Nephron progenitor cell (in vitro differentiated cells): ENCODE measurements at regions not wholly inside any gene's neighbourhood (a gene's known extent, or its start where the extent isn't known, plus 50 kb on each side); places are given as distances from the start of the nearest gene placed in this dataset.

Source experiments
- DNase-seq: peaks from one replicate; pipeline ENCODE4 v3.0.0; 2021
- H3K27ac Mint-ChIP-seq: 2 replicates; pipeline ENCODE4 v1.8.0; 2021; ENCODE audit warnings: mild to moderate bottlenecking, moderate library complexity, mixed read lengths
- H3K27me3 Mint-ChIP-seq: 2 replicates; pipeline ENCODE4 v1.8.0; 2021; ENCODE audit warnings: mild to moderate bottlenecking, low read depth, mixed read lengths; ENCODE audit not compliant: poor library complexity
- H3K36me3 Mint-ChIP-seq: 2 replicates; pipeline ENCODE4 v1.8.0; 2021; ENCODE audit warnings: low read depth, mixed read lengths
- H3K4me1 Mint-ChIP-seq: 2 replicates; pipeline ENCODE4 v1.8.0; 2021; ENCODE audit warnings: mixed read lengths
- H3K4me3 Mint-ChIP-seq: 2 replicates; pipeline ENCODE4 v1.8.0; 2021; ENCODE audit warnings: mild to moderate bottlenecking, moderate library complexity, mixed read lengths
- H3K9me3 Mint-ChIP-seq: 2 replicates; pipeline ENCODE4 v1.8.0; 2021; ENCODE audit warnings: mild to moderate bottlenecking, moderate library complexity, mixed read lengths
- TF ChIP-seq, protein P1 (sequence below): fragments of 200-600 bp; sonication (generic); IDR thresholded peaks from 2 replicates; pipeline ENCODE4 v1.5.0; 2021; ENCODE audit warnings: antibody characterized with exemption

DNA sequence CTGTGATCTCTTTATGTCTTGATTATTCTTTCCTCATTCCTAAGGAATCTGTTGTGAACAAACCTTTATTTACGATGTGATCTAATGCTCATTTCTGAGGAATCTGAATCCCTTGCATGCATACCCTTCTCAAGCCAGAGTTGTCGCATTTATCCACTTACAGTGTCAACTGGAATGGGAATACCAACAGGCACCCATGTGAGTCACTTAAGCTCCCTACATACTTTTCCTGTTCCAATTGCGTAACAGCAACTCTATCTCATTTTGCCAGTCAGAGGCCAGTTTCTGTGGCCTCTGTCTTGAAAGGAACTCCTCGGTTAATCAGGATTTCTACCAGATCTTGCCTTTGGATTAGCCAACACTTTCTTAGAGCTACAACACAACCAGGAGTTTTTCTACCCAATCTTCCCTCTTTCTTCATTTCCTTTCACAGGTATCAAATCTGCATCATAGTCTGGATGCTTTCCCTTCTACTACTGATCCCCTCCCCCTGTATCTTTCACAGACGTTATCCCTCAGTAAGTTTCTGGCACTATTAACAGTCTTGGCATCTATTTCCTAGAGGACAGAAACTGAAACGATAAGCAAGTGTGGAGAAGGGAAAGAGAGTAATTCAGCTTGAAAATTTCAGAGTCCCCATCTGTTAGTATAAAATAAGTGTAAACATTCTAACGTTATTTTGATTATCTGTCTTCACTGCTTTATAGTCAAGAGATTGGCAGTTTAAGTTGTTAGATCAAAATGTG is 66.8 kb upstream of the BCHE start:
- Mint-ChIP-seq H3K36me3 (no peaks in the 10 kb centered on the region), H3K4me3 (no peak overlapping the region), H3K27ac (no peak overlapping the region), H3K9me3 (peaks cover 10% of the 10 kb centered on the region), H3K27me3 (no peaks in the 10 kb centered on the region), H3K4me1 (no peaks in the 10 kb centered on the region)
- no peak for DNase-seq
- TF ChIP-seq, protein P1, sequence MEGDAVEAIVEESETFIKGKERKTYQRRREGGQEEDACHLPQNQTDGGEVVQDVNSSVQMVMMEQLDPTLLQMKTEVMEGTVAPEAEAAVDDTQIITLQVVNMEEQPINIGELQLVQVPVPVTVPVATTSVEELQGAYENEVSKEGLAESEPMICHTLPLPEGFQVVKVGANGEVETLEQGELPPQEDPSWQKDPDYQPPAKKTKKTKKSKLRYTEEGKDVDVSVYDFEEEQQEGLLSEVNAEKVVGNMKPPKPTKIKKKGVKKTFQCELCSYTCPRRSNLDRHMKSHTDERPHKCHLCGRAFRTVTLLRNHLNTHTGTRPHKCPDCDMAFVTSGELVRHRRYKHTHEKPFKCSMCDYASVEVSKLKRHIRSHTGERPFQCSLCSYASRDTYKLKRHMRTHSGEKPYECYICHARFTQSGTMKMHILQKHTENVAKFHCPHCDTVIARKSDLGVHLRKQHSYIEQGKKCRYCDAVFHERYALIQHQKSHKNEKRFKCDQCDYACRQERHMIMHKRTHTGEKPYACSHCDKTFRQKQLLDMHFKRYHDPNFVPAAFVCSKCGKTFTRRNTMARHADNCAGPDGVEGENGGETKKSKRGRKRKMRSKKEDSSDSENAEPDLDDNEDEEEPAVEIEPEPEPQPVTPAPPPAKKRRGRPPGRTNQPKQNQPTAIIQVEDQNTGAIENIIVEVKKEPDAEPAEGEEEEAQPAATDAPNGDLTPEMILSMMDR = no peak

DNA sequence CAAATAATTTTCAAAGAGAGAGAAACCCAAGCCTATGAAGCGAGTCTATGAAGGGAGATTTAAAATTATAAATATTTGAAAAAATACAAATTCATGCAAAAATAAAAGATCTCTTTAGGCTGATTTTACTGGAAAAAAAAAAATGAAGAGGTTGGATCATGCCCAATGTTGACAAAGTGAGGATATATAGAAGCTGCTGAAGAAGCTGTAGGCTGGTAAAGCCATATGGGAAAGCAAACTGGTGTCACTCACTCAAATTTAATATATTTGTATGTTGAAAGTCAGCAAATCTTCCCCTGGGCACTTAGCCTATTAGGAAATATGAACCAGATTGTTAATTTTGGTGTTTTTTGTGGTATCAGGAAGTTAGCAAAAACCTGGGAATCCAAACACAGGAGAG is 61.8 kb upstream of the BCHE start:
- TF ChIP-seq, protein P1 = no peak
- Mint-ChIP-seq H3K9me3 (peaks cover 10% of the 10 kb centered on the region), H3K27ac (no peak overlapping the region), H3K4me3 (no peak overlapping the region), H3K27me3 (peaks cover 3% of the 10 kb centered on the region), H3K4me1 (no peaks in the 10 kb centered on the region), H3K36me3 (no peaks in the 10 kb centered on the region)
- no peak for DNase-seq

DNA sequence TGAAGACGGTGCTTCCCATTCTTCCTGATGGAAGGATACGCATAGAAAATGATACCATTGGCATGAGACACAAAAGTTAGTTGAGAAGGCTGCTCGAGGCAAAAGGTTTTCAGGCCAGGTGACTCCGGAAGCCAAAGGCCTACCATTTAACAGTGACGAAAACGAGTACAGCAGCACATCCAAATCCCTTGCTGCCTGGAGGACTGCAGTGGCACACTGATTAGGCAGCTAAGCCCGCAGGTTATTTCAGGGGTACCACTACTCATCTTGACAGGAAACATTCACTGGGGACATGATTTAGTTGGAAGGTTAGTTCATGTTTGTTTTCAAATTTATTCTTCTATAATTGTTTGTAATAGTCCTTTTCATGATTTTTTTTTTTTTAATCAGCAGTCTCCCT is 59.9 kb upstream of the BCHE start:
- no peaks in the 10 kb centered on the region for H3K4me1 Mint-ChIP-seq
- H3K27me3 Mint-ChIP-seq = peaks cover 3% of the 10 kb centered on the region
- H3K4me3 Mint-ChIP-seq = no peak overlapping the region
- TF ChIP-seq, protein P1 = no peak
- peaks cover 8% of the 10 kb centered on the region for H3K9me3 Mint-ChIP-seq
- DNase-seq = no peak
- no peaks in the 10 kb centered on the region for H3K36me3 Mint-ChIP-seq
- H3K27ac Mint-ChIP-seq = no peak overlapping the region

DNA sequence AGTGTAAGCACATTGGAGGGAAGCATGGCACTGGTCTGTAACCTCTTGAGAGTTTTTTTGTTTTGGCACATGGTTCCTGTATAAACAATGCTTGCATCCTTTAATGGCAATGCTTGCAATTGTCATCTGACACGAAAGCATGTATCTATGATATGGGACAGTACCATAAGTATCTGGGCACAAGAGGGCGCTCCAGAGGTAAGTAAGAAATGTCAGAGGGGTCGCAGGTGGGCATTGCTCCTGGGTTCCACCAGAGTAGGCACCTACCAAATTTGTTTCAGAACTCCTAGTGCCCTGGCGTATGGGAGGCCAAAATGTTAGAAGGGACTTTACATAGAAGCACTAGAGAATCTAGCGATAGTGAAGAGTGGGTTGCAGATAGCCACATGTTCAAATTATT is 58.7 kb upstream of the BCHE start:
- Mint-ChIP-seq H3K4me1 (no peaks in the 10 kb centered on the region), H3K9me3 (no peaks in the 10 kb centered on the region), H3K27ac (no peak overlapping the region), H3K27me3 (peaks cover 6% of the 10 kb centered on the region), H3K4me3 (no peak overlapping the region), H3K36me3 (no peaks in the 10 kb centered on the region)
- TF ChIP-seq, protein P1 = peak; percentile 61
- DNase-seq = peak; percentile 73

DNA sequence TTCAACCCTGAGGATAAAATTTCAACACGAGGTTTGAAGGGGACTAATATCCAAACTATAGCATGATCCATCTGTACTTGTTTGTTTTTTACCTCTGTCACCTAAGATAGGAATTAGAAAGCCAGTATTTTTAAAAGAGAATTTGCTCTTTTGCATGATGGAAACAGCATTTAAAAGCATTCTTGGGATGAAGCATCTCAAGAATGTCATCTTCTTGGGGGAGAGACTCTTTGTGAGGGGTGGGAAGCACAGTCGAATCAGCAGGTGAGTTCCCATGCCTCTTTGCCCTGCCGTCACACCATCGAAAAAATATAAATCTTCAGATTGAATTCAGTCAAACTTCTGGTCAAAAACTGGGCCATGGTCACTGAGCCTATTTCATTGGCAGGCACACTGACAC is 55.3 kb upstream of the BCHE start:
- TF ChIP-seq, protein P1 = no peak
- Mint-ChIP-seq H3K27me3 (peaks cover 6% of the 10 kb centered on the region), H3K4me3 (no peak overlapping the region), H3K9me3 (no peaks in the 10 kb centered on the region), H3K36me3 (no peaks in the 10 kb centered on the region), H3K27ac (no peak overlapping the region), H3K4me1 (no peaks in the 10 kb centered on the region)
- no peak for DNase-seq
